Hippocampal formation (tissue), 2 donors: ENCODE measurements at regions not wholly inside any gene's neighbourhood (a gene's known extent, or its start where the extent isn't known, plus 50 kb on each side); places are given as distances from the start of the nearest gene placed in this dataset.

ENCODE experiments used
- DNase-seq, 2 donors: peaks; one replicate each; lab custom pipeline; 2025; lab: John Stamatoyannopoulos, UW

DNA sequence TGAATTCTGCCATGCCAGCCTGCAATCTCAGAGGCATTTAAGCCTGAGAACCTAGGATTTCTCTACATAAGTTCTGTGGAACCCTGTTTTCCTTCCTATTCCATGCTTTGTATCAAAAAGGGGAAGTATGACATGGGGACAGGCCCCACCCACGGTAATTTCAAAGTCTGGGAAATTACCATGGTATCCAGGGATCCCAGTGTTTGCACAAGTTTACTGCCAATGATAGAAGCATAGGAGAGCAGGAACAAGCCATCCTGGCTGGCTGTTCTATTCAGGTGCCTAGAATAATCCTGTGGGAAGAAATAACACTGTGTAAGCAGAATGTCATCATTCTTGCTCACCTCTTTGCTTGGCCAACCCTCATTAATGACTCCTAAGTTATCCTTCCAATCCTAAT lies 53.8 kb upstream of the ATP1B1 start:
- no peak for DNase-seq

DNA sequence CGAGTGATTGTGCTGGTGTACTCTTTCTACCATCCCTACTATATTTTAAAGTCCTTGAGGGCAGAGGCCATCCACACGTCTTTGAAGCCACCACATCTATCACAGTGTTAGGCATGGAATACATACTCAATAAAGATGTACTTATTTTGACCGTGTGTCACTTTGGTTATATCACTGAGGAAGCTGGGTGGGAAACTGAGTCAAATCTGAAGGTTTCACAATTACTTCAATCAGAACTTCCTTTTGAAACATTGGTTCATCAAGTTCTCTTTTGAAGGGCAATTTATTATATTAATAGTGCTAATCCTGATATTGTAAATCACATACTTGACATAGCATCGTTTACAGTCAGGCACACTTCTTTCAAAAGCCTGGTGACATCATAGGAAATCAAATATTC lies 53.3 kb upstream of the ATP1B1 start:
- DNase-seq: no peak
